ENCODE measurements at regions not wholly inside any gene's neighbourhood (a gene's known extent, or its start where the extent isn't known, plus 50 kb on each side); places are given as distances from the start of the nearest gene placed in this dataset.

DNA sequence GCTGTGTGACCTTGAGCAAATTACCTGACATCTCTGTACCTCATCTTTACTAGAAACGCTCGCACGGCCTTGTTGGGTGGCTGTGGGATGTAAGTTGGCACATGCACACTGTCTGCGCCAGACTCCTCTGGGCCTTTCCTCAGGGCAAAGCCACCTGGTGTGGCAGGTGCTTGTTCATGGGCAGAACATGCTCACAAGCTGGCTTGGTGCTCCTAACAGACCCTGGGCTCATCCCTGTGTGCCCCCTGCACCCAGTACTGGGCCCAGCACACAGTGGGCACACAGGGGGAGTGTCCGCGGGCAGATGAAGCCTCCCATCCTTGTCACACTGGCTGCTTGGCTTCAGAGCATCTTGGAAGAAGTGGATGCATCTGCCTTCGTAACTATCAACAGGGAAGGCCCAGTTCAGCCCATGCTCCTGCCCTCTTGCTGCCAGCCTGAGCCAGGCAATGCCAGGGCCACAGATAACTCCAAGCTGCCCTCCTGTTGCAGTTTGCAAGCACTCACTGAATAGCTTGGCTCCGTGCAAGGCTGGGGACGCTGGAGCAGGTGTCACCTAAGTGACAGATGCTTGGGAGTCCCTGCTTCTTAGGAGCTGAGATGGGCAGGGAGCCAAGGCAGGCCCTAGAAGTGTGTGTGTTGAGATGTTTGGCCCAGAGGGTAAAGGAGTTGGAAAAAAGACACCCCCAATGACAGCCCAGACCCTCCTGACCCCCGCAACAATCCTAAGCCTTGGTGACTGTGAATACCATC lies 123.9 kb downstream of the TUBA3C start:
- no peak overlapping the region for H3K4me3 ChIP-seq (ENCODE audit: low read depth, low read length)
- DNase-seq (ENCODE audit: low read depth): no peak
- TF ChIP-seq, protein P1, sequence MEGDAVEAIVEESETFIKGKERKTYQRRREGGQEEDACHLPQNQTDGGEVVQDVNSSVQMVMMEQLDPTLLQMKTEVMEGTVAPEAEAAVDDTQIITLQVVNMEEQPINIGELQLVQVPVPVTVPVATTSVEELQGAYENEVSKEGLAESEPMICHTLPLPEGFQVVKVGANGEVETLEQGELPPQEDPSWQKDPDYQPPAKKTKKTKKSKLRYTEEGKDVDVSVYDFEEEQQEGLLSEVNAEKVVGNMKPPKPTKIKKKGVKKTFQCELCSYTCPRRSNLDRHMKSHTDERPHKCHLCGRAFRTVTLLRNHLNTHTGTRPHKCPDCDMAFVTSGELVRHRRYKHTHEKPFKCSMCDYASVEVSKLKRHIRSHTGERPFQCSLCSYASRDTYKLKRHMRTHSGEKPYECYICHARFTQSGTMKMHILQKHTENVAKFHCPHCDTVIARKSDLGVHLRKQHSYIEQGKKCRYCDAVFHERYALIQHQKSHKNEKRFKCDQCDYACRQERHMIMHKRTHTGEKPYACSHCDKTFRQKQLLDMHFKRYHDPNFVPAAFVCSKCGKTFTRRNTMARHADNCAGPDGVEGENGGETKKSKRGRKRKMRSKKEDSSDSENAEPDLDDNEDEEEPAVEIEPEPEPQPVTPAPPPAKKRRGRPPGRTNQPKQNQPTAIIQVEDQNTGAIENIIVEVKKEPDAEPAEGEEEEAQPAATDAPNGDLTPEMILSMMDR (IDR thresholded peaks at IDR 0.05; ENCODE audit: insufficient read depth, low read depth, low read length): no peak

DNA sequence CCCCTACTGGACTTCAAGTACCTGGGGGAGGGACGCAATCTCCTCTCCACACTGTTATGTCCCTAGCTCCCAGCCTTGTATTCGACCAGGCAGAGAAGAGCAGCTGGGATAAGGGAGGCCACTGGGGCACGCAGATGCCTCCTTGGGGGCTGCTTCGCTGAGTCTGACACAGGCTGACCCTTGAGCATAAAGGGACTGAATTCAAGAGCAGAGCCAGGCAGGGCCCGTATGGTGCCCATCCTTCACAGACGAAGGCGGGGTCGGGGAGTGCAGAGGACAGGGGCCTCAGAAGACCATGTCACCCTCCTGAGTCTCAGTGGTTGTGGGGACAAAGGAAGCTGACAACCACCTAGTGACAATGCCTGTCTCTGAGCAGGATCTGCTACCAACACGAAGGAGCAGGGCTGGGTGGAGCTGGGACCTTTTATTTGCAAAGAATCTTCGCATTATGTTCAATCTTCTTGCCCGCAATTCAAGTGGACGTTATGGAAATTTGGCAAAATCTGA lies 124.6 kb downstream of the TUBA3C start:
- DNase-seq (ENCODE audit: low read depth): no peak
- no peak overlapping the region for H3K4me3 ChIP-seq (ENCODE audit: low read depth, low read length)
- TF ChIP-seq, protein P1 (IDR thresholded peaks at IDR 0.05; ENCODE audit: insufficient read depth, low read depth, low read length): no peak

DNA sequence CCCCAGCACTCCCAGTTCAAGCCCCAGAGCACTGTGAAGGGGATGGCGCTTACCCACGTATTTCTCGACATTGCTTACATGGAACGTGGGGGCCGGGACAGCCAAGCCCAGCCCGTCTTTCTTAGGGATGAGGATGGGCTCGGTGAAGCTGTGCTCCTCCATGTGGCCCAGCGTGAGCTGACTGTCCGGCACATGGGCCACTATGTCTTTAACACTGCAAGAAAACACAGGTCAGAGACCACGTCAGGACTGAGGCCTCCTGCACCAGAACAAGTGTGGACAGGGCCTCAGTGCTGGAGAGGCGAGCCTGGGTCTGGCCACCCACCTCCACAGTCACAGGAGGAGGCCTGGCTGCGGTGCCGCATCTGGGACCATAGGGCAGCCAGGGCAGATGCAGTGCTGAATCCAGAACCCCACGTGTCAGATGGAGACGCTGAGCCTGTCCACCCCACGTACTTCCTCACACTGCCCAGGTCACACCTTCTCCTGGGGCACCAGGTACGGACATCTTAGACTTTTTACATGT lies 125.2 kb downstream of the TUBA3C start:
- TF ChIP-seq, protein P1 (IDR thresholded peaks at IDR 0.05; ENCODE audit: insufficient read depth, low read depth, low read length): no peak
- H3K4me3 ChIP-seq (ENCODE audit: low read depth, low read length): no peak overlapping the region
- DNase-seq (ENCODE audit: low read depth): no peak

DNA sequence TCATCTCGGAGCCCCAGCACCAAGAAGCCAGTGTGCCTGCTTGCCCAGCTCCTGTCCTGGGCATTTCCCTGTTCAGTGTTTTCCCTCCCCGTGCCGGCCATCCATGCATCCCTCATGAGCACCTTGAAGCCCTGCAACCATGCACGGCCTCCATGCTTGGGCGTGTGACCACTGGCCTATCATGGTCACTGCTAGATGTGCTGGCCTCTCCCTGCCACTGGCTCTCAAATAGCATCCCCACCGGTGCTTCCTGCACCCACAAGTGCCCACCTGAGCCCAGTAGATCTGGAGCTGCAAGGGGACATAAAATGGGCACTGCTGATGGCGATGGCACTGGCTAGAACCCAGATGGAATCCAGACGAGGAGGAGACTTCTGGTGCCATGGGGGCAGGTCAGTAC lies 126.0 kb downstream of the TUBA3C start:
- H3K4me3 ChIP-seq (ENCODE audit: low read depth, low read length): no peak overlapping the region
- TF ChIP-seq, protein P1 (IDR thresholded peaks at IDR 0.05; ENCODE audit: insufficient read depth, low read depth, low read length): no peak
- DNase-seq (ENCODE audit: low read depth): no peak

DNA sequence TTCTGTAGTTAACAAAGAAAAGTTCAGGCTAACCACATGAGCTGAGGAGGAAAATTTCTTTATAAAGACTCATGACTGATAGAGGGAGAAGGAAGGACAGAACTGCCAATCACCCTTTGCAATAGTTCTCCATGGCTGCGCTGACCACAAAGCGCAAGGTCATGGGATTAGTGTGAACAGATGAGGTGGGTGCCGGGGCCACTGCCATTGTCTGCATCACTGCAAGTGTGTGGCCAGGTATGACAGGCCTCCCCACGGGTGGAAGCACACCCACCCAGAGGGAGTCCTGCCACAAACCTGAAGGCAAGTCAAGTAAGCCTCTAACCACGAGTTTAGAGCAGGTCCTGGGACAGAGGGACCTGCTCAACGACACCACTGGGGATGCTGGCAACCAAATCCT lies 128.1 kb downstream of the TUBA3C start:
- TF ChIP-seq, protein P1 (IDR thresholded peaks at IDR 0.05; ENCODE audit: insufficient read depth, low read depth, low read length): no peak
- no peak for DNase-seq (ENCODE audit: low read depth)

DNA sequence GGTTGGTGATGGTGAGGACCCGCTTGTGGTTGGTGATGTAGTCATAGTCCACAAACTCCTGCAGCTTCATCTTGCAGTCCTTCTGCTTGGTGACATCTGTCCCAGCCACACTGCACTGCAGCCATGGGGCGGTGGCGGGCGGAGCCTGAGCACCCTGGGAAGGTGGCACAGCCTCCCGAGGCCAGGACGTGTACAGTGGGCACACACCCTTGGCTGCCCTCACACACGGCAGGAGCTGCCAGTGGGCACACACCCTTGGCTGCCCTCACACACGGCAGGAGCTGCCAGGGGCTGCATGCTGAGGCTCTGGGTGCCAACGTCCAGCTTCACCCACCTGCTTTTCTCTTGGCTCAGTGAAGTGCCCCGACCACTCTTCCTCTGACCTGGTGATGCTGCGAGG lies 128.7 kb downstream of the TUBA3C start:
- no peak for DNase-seq (ENCODE audit: low read depth)
- H3K4me3 ChIP-seq (ENCODE audit: low read depth, low read length): no peak overlapping the region
- TF ChIP-seq, protein P1 (IDR thresholded peaks at IDR 0.05; ENCODE audit: insufficient read depth, low read depth, low read length): no peak

More for the DNA sequence above, 128.1 kb downstream of the TUBA3C start:
- no peak overlapping the region for H3K4me3 ChIP-seq (ENCODE audit: low read depth, low read length)

Data from fibroblast of villous mesenchyme (primary cell).